HG02970 (cell line): ENCODE measurements at regions not wholly inside any gene's neighbourhood (a gene's known extent, or its start where the extent isn't known, plus 50 kb on each side); places are given as distances from the start of the nearest gene placed in this dataset.
"Not testable (repeated sequence)": the region's sequence is repeated elsewhere in the genome, so short reads cannot be mapped to it uniquely, and the experiment has no call there.

Source experiments
- ATAC-seq: cut with Tn5 transposase; IDR thresholded peaks from one replicate; pipeline ENCODE4 v1.9.1; 2021; ENCODE audit warnings: mild to moderate bottlenecking, moderate library complexity, moderate number of reproducible peaks; ENCODE audit not compliant: unreplicated experiment, low FRiP score

DNA sequence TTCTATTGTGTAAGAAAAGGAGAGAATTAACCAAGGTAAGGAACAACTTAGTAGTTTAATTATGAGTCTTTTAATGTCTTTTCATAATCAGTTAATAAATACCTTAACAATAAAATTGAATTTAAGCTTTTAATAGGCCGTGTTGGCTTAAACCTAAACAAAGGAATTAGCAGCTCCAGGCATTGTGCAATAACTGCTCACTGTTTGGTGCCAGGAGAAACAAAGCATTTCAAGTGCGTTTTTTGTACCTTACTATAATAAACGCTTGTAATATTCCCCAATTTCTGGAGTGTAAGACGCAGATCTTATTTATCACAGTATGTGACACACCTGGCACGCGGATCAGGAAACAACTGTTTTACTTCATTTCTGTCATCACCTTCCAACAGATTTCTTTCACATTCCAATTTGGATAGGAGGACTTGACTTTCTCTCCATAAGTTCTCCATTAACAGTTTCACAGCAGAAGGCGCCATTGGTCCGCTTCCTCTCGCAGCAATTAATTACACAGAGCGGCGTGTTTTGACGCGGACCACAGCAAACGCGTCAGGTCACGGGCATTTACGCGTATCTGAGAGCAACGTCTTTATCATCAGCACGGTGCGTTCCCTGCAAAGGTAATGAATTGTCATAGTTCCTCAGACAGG is 335.8 kb upstream of the NT5E start:
- ATAC-seq: no peak

DNA sequence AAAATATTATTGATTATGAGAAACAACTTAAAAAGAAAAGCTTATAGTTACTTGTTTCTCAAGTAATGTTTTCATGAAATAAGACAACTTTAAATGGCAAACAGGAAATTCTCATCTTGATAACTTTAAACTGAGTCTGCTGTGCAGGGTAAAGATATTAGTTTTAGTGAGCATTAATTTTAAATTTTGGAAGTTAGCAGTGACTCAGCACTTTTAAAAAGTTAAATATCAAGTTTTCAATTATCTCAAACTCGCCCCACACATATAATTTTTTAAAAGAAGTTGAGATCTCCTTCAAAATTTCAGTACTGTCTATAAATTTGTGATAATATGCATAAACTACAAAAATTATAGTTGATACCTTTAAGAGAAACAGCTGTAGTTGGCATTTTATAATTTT is 337.3 kb upstream of the NT5E start:
- no peak for ATAC-seq

DNA sequence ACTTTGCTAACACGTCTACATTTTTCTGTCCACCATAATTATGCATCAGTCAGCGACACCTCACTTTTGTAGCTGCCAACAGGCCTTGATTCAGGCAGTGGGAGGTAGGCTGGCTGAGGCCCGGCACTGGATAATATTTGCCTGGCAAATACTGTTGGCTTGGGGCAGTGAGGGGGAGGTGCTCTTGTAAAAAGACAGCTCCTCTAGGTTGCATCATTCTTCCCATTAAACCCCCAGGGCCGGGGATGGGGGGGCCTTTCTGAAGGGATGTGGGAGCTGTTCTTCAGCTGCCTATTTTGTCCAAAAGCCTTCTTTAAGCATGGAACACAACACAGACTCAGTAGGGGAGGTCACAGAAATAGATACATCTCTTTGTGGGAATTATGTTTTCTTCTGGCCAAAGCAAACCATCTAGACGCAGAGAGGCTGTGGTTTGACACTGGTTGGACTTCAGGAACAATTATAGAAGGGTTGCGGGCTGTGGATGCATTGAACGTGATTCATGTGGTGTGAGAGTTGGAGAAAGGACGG is 338.3 kb upstream of the NT5E start:
- no peak for ATAC-seq

GRCh38 chr6:85110943-85111342 is 338.9 kb upstream of the NT5E start:
- no peak for ATAC-seq

DNA sequence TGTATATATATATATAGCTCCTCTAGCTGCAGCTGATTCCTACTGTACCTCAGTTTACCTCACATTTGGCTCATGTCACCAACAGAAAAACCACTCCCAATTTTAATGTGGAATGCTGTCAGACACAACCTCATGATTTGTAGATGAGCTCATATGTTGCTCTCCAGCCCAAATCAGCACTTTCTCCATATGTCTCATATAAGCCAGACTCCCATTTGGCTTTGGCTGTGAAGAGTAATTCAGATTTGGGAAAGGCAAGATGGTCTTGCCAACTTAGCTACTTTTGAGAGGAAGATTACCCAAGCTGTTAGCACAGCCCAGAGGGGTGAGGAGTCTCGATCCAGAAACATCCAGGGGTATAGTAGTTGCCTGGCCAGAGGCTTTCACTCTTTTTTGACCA is 342.2 kb upstream of the NT5E start:
- ATAC-seq: no peak

DNA sequence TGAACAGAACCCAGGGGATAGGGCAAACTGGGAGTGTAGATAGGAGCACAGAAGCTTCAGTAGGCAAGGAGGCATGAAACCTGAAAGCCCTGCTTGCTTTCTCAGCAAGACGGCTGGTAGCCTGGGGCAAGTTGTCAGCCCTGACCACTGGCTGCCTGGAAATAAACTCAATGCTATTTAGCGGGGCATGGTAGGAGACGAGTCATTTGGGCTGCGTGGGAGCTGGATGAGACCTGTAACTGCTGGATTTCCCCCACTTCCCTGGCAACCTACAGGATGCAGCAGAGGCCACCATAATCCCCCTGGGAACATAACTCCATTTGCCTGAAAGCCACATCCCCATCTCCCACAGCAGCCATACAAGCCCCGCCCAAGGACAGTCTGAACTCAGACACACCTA is 332.6 kb upstream of the TBX18 start:
- no peak for ATAC-seq

GRCh38 chr6:85092226-85092625 is 327.8 kb upstream of the TBX18 start:
- ATAC-seq: no peak

DNA sequence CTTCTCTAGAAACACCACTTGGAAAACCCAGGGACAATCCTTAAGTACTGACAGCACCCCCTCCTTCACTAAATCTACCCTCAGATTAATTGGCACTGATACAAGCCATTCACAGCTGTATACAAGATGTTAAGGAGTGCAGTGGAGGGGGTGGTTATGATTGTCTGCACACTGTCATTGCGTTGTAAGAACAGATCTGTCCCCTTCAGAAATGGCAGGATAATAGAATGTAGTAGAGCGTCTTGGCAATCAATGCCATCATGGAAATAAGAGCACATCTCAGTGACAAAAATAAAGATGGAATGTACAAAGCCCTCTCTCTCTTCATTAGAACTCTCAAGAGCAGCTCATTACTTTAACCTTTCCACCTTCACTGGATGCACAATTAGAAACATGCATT is 324.9 kb upstream of the TBX18 start:
- ATAC-seq: no peak

DNA sequence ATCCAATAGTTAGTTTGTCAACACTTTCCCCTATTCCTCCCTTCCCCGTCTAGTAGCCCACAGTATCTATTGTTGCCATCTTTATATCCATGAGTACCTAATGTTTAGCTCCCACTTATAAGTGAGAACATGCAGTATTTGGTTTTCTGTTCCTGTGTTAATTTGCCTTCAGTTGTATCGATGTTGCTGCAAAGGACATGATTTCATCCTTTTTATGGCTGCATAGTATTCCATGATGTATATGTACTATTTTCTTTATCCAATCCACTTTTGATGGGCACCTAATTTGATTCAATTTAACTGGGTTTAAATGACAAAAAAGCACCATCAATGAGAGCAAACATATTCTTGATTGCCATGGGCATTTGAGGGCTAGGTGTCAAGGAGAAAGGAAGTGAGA is 321.5 kb upstream of the TBX18 start:
- no peak for ATAC-seq

DNA sequence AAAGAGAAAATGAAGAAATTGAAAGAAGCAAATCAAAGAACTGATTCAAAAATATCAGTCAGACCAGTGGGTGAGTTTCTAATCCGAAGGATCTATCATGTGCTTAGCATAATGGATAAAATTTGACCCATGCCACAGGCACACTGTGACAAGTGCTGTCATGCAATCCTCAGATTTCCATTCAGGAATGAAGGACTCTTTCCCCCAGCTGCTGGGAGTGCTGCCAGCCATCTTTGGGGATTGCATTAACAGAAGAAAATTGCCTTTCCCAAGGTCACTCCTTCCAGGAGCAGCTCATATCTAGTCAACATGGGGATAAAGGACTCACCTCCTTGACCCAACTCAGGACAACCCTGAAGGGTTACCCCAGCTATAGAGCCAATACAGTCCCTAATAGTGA is 316.7 kb upstream of the TBX18 start:
- no peak for ATAC-seq

GRCh38 chr6:85079761-85080160 is 315.4 kb upstream of the TBX18 start:
- no peak for ATAC-seq

- no peak for ATAC-seq
Observed at GRCh38 chr6:85078058-85078457, 313.7 kb upstream of the TBX18 start.

GRCh38 chr6:85077098-85077497 is 312.7 kb upstream of the TBX18 start:
- no peak for ATAC-seq

DNA sequence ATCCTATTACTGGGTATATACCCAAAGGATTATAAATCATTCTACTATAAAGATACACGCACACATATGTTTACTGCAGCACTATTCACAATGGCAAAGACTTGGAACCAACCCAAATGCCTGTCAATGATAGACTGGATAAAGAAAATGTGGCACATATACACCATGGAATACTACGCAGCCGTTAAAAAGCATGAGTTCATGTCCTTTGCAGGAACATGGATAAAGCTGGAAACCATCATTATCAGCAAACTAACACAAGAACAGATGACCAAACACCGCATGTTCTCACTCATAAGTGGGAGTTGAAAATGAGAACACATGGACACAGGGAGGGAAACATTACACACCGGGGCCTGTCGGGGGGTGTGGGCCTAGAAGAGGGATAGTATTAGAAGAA is 307.4 kb upstream of the TBX18 start:
- ATAC-seq: not testable (repeated sequence)

GRCh38 chr6:85069577-85069976 is 305.2 kb upstream of the TBX18 start:
- ATAC-seq: no peak

DNA sequence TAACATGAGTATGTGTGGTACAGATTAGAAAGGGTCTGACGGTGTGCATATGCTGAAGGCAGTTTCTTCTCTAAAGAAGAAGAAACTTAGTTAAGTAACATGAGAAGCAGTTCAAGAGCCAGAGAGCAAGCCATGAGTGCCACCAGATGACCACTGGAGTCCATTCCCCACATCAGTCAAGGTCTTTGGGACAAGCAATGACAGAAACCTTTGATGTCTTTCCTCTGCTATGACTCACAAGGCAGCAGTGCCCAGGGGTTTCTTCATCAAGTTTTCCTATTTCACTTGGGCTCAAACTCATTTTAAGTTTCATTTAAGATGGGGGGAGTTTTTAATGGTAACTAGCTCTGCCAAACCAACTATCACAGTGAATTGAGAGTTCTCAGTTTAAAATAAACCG is 303.8 kb upstream of the TBX18 start:
- no peak for ATAC-seq

- ATAC-seq: no peak
Observed at GRCh38 chr6:85066266-85066665, 301.9 kb upstream of the TBX18 start.

- no peak for ATAC-seq
Observed at GRCh38 chr6:85065831-85066230, 301.4 kb upstream of the TBX18 start.

DNA sequence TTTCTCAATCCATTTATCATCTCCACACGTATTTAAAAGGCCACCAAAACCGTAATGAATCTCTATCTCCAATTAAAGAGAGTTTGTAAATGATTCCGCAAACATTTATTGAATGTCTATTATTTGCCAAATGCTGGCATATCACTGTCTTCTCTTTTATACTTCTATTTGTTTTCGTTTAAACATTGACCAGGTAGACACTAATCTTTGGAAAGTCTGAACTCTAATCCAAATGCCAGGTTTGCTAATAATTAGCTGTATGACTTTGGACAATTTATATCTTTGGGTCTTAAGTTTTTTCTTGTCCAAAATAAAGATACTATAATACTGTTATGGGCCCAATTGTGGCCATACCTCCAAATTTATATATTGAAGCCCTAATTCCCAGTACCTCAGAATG is 299.2 kb upstream of the TBX18 start:
- no peak for ATAC-seq

- no peak for ATAC-seq
Observed at GRCh38 chr6:85062884-85063283, 298.5 kb upstream of the TBX18 start.

GRCh38 chr6:85058806-85059205 is 294.4 kb upstream of the TBX18 start:
- ATAC-seq: no peak

DNA sequence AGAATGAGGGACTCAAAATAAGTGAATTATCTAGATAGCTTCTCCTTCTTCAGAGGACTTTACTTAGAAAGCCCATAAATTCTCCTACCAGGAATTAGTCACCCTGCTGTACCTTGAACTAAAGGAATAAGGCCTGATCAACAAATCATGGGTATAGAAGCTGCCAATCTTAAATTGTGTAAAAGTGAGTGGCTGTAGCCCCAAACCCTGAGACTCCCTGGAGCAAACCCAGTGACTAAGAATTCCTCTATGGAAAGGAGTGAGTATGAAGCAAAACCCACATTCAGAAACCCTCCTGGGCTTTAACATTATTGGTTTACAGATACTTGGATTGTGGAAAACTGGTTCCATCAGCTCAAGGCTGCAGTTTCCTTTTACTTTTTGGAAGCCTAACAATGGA is 285.8 kb upstream of the TBX18 start:
- ATAC-seq: no peak

GRCh38 chr6:85049282-85049681 is 284.9 kb upstream of the TBX18 start:
- ATAC-seq: no peak
